WTC11 (cell line): ENCODE measurements at regions not wholly inside any gene's neighbourhood (a gene's known extent, or its start where the extent isn't known, plus 50 kb on each side); places are given as distances from the start of the nearest gene placed in this dataset.

Source experiments
- ATAC-seq: fragments of 200-7000 bp; cut with Tn5 transposase; 2 replicates; pipeline ENCODE4 v1.10.0; 2021; ENCODE audit warnings: mild to moderate bottlenecking, moderate library complexity
- CTCF ChIA-PET: fragments of 300-600 bp; sonication (Branson Sonifier 250); formaldehyde crosslinking; loops from one replicate; lab custom pipeline; 2021; ENCODE audit warnings: antibody characterized with exemption; lab: Charles Lee
- POLR2A ChIA-PET: fragments of 350-600 bp; sonication (Branson Sonifier 250); formaldehyde crosslinking; loops from one replicate; lab custom pipeline; 2021; ENCODE audit warnings: antibody characterized with exemption; lab: Charles Lee
- DNase-seq: peaks from one replicate; pipeline ENCODE4 v3.0.0; 2021; ENCODE audit warnings: low spot score
- H3K27ac Mint-ChIP-seq: 2 replicates; pipeline ENCODE4 v1.8.0; 2021; ENCODE audit warnings: mixed read lengths
- H3K27me3 Mint-ChIP-seq: 2 replicates; pipeline ENCODE4 v1.8.0; 2021; ENCODE audit warnings: low read depth, mild to moderate bottlenecking, moderate library complexity, mixed read lengths
- H3K36me3 Mint-ChIP-seq: 2 replicates; pipeline ENCODE4 v1.8.0; 2021; ENCODE audit warnings: mixed read lengths
- H3K4me1 Mint-ChIP-seq: 2 replicates; pipeline ENCODE4 v1.8.0; 2022; ENCODE audit warnings: mixed read lengths
- H3K4me3 Mint-ChIP-seq: 2 replicates; pipeline ENCODE4 v1.8.0; 2021; ENCODE audit warnings: mild to moderate bottlenecking, moderate library complexity, mixed read lengths
- H3K9me3 Mint-ChIP-seq: 2 replicates; pipeline ENCODE4 v1.8.0; 2021; ENCODE audit warnings: mixed read lengths
- ATF1 ChIP-seq: sonication (generic); formaldehyde crosslinking; IDR thresholded peaks from 2 replicates; pipeline ENCODE4 v1.8.1; 2023; ENCODE audit warnings: mild to moderate bottlenecking, moderate library complexity, missing genetic modification reagents
- IRF2 ChIP-seq: sonication (generic); formaldehyde crosslinking; IDR thresholded peaks from 2 replicates; pipeline ENCODE4 v1.8.0; 2022; ENCODE audit warnings: low read depth, missing genetic modification reagents, borderline replicate concordance
- OVOL2 ChIP-seq: fragments of 250-450 bp; sonication (Bioruptor Pico); IDR thresholded peaks from 2 replicates; pipeline ENCODE4 v1.9.0; 2021; ENCODE audit warnings: mild to moderate bottlenecking, borderline replicate concordance
- ZNF281 ChIP-seq: sonication (generic); formaldehyde crosslinking; IDR thresholded peaks from 2 replicates; pipeline ENCODE4 v1.8.0; 2023; ENCODE audit warnings: mild to moderate bottlenecking, missing genetic modification reagents

GRCh38 chr11:88387957-88388356 is 50.4 kb upstream of the CTSC start:
- H3K36me3 Mint-ChIP-seq, result peaks cover 16% of the 10 kb centered on the region
- POLR2A ChIA-PET, result no interaction called here
- H3K27me3 Mint-ChIP-seq, result no peaks in the 10 kb centered on the region
- H3K4me3 Mint-ChIP-seq, result no peak overlapping the region
- no peak overlapping the region for H3K27ac Mint-ChIP-seq
- H3K9me3 Mint-ChIP-seq, result peaks cover 24% of the 10 kb centered on the region
- CTCF ChIA-PET, result no interaction called here
- ATAC-seq (no peak), DNase-seq (no peak)
- H3K4me1 Mint-ChIP-seq, result peaks cover 10% of the 10 kb centered on the region
- no peak for TF ChIP-seq OVOL2 (CRISPR knock-in tag)
- no peak for TF ChIP-seq IRF2 (CRISPR knock-in tag)
- TF ChIP-seq ZNF281 (CRISPR knock-in tag), result no peak
- TF ChIP-seq ATF1 (CRISPR knock-in tag), result no peak
